GM21737 (cell line): ENCODE measurements at regions not wholly inside any gene's neighbourhood (a gene's known extent, or its start where the extent isn't known, plus 50 kb on each side); places are given as distances from the start of the nearest gene placed in this dataset.
"Not testable (repeated sequence)": the region's sequence is repeated elsewhere in the genome, so short reads cannot be mapped to it uniquely, and the experiment has no call there.

Experiments used
- ATAC-seq: cut with Tn5 transposase; IDR thresholded peaks from one replicate; pipeline ENCODE4 v1.9.1; 2021; ENCODE audit warnings: mild to moderate bottlenecking, moderate library complexity; ENCODE audit not compliant: unreplicated experiment

- ATAC-seq, result not testable (repeated sequence)
Measured at GRCh38 chr3:144023543-144023942, 51.9 kb downstream of the DIPK2A start.

- ATAC-seq, result peak; percentile 86
Measured at GRCh38 chr3:144028798-144029411, 57.3 kb downstream of the DIPK2A start.

- no peak for ATAC-seq
Measured at GRCh38 chr3:144029769-144030168, 58.1 kb downstream of the DIPK2A start.

- ATAC-seq, result no peak
Measured at GRCh38 chr3:144031938-144032337, 60.3 kb downstream of the DIPK2A start.

- peak; percentile 63 for ATAC-seq
Measured at GRCh38 chr3:144032531-144033239, 61.1 kb downstream of the DIPK2A start.

- ATAC-seq, result no peak
Measured at GRCh38 chr3:144033240-144033589, 61.6 kb downstream of the DIPK2A start.

- ATAC-seq, result no peak
Measured at GRCh38 chr3:144033863-144034262, 62.2 kb downstream of the DIPK2A start.

- no peak for ATAC-seq
Measured at GRCh38 chr3:144034715-144035290, 63.2 kb downstream of the DIPK2A start.

- ATAC-seq, result no peak
Measured at GRCh38 chr3:144036498-144036897, 64.9 kb downstream of the DIPK2A start.

- ATAC-seq, result no peak
Measured at GRCh38 chr3:144039661-144040060, 68.0 kb downstream of the DIPK2A start.

- no peak for ATAC-seq
Measured at GRCh38 chr3:144041960-144042556, 70.4 kb downstream of the DIPK2A start.

GRCh38 chr3:144045766-144046165 lies 74.1 kb downstream of the DIPK2A start:
- no peak for ATAC-seq

- ATAC-seq, result no peak
Measured at GRCh38 chr3:144049374-144049773, 77.8 kb downstream of the DIPK2A start.

- ATAC-seq, result no peak
Measured at GRCh38 chr3:144051211-144051610, 79.6 kb downstream of the DIPK2A start.

GRCh38 chr3:144052275-144052674 lies 80.7 kb downstream of the DIPK2A start:
- ATAC-seq, result no peak

- ATAC-seq, result no peak
Measured at GRCh38 chr3:144053121-144053520, 81.5 kb downstream of the DIPK2A start.

GRCh38 chr3:144054766-144055165 lies 83.1 kb downstream of the DIPK2A start:
- no peak for ATAC-seq

- no peak for ATAC-seq
Measured at GRCh38 chr3:144055604-144056003, 84.0 kb downstream of the DIPK2A start.

GRCh38 chr3:144058713-144059112 lies 87.1 kb downstream of the DIPK2A start:
- ATAC-seq, result no peak

- ATAC-seq, result no peak
Measured at GRCh38 chr3:144059481-144059880, 87.9 kb downstream of the DIPK2A start.

GRCh38 chr3:144060881-144061280 lies 89.3 kb downstream of the DIPK2A start:
- ATAC-seq, result no peak

- ATAC-seq, result no peak
Measured at GRCh38 chr3:144063306-144063705, 91.7 kb downstream of the DIPK2A start.
